Renal cortical epithelial cell (primary cell): ENCODE measurements at regions not wholly inside any gene's neighbourhood (a gene's known extent, or its start where the extent isn't known, plus 50 kb on each side); places are given as distances from the start of the nearest gene placed in this dataset.
"Not testable (repeated sequence)": the region's sequence is repeated elsewhere in the genome, so short reads cannot be mapped to it uniquely, and the experiment has no call there.

ENCODE experiments used
- DNase-seq: peaks from one replicate; pipeline ENCODE4 v3.0.0-alpha.2; 2011; ENCODE audit warnings: low read depth

GRCh38 chr2:116769514-116769913, 1045.0 kb upstream of the DDX18 start:
- DNase-seq, result no peak

GRCh38 chr2:116776556-116776955, 1037.9 kb upstream of the DDX18 start:
- DNase-seq, result no peak

- DNase-seq, result no peak
These were observed 1026.6 kb upstream of the DDX18 start for GRCh38 chr2:116787848-116788247.

- no peak for DNase-seq
These were observed 1011.8 kb upstream of the DDX18 start for GRCh38 chr2:116802671-116803070.

- DNase-seq, result no peak
These were observed 1009.6 kb upstream of the DDX18 start for GRCh38 chr2:116804901-116805300.

GRCh38 chr2:116806505-116806904, 1008.0 kb upstream of the DDX18 start:
- DNase-seq, result not testable (repeated sequence)

- DNase-seq, result no peak
These were observed 1005.4 kb upstream of the DDX18 start for GRCh38 chr2:116809109-116809508.

GRCh38 chr2:116810071-116810470, 1004.4 kb upstream of the DDX18 start:
- no peak for DNase-seq

- no peak for DNase-seq
These were observed 1003.8 kb upstream of the DDX18 start for GRCh38 chr2:116810645-116811044.

GRCh38 chr2:116819355-116819754, 995.1 kb upstream of the DDX18 start:
- no peak for DNase-seq

- no peak for DNase-seq
These were observed 993.5 kb upstream of the DDX18 start for GRCh38 chr2:116820986-116821385.

GRCh38 chr2:116829543-116829942, 984.9 kb upstream of the DDX18 start:
- DNase-seq, result not testable (repeated sequence)

GRCh38 chr2:116832148-116832547, 982.3 kb upstream of the DDX18 start:
- no peak for DNase-seq

- no peak for DNase-seq
These were observed 981.4 kb upstream of the DDX18 start for GRCh38 chr2:116833052-116833451.

GRCh38 chr2:116842164-116842563, 972.3 kb upstream of the DDX18 start:
- DNase-seq, result no peak

- no peak for DNase-seq
These were observed 954.8 kb upstream of the DDX18 start for GRCh38 chr2:116859708-116860107.

- no peak for DNase-seq
These were observed 940.5 kb upstream of the DDX18 start for GRCh38 chr2:116874021-116874420.

- no peak for DNase-seq
These were observed 937.2 kb upstream of the DDX18 start for GRCh38 chr2:116877274-116877673.

- DNase-seq, result no peak
These were observed 936.5 kb upstream of the DDX18 start for GRCh38 chr2:116877944-116878343.

- DNase-seq, result no peak
These were observed 934.8 kb upstream of the DDX18 start for GRCh38 chr2:116879650-116880160.

GRCh38 chr2:116891191-116891590, 923.3 kb upstream of the DDX18 start:
- no peak for DNase-seq

GRCh38 chr2:116911540-116911939, 903.0 kb upstream of the DDX18 start:
- no peak for DNase-seq

- no peak for DNase-seq
These were observed 898.8 kb upstream of the DDX18 start for GRCh38 chr2:116915673-116916072.

- DNase-seq, result no peak
These were observed 897.3 kb upstream of the DDX18 start for GRCh38 chr2:116917196-116917595.

- DNase-seq, result no peak
These were observed 895.9 kb upstream of the DDX18 start for GRCh38 chr2:116918574-116918973.
